Keratinocyte (primary cell): ENCODE measurements at regions not wholly inside any gene's neighbourhood (a gene's known extent, or its start where the extent isn't known, plus 50 kb on each side); places are given as distances from the start of the nearest gene placed in this dataset.

Source experiments
- CTCF ChIP-seq, 3 experiments: IDR thresholded peaks in 1 of 3; conservative IDR thresholded peaks in 1 of 3; optimal IDR thresholded peaks in 1 of 3; 2 replicates in 2 of 3; 3 replicates in 1 of 3; pipeline versions ENCODE3 to v1.5.1; 2011; ENCODE audit warnings: low read length in 3 of 3, mild to moderate bottlenecking in 3 of 3, moderate library complexity in 2 of 3, control low read depth in 1 of 3, inconsistent platforms in 1 of 3; ENCODE audit not compliant: insufficient read depth in 2 of 3; ENCODE audit errors: extremely low read depth in 1 of 3
- EZH2 ChIP-seq: IDR thresholded peaks from one replicate; pipeline ENCODE4 v1.6.1; 2012; ENCODE audit warnings: inconsistent platforms, mild to moderate bottlenecking, low read length, moderate library complexity

- TF ChIP-seq CTCF (optimal IDR thresholded peaks at IDR 0.05 in 1 of 3, IDR thresholded peaks at IDR 0.05 in 1 of 3, conservative IDR thresholded peaks at IDR 0.05 in 1 of 3; ENCODE audit: extremely low read depth in 1 of 3, insufficient read depth in 2 of 3, low read length in 3 of 3) (no peak), EZH2 (no peak)
These were observed 449.0 kb downstream of the NPHP4 start for GRCh38 chr1:5543235-5543634.
